ENCODE measurements at regions not wholly inside any gene's neighbourhood (a gene's known extent, or its start where the extent isn't known, plus 50 kb on each side); places are given as distances from the start of the nearest gene placed in this dataset.
"Not testable (repeated sequence)": the region's sequence is repeated elsewhere in the genome, so short reads cannot be mapped to it uniquely, and the experiment has no call there.

DNA sequence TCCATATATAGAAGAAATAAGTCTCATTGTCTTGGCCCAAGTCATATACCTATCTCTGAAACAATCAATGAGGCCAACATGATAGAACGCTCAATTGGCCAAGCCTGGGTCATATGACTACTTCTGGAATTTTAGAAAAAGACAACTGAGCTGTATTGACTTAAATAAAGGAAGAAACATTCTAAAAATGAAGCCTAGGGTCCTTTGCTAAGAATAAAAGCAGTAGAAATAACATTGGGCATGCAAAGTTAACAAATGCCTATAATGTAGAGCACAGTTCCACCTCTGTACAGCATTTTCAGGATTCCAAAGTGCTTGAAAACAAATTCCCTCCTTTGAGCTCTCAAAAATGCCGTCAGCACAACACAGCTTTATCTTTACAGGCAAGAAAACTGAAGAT is 391.8 kb downstream of the PRELID2 start:
- TF ChIP-seq, protein P1, sequence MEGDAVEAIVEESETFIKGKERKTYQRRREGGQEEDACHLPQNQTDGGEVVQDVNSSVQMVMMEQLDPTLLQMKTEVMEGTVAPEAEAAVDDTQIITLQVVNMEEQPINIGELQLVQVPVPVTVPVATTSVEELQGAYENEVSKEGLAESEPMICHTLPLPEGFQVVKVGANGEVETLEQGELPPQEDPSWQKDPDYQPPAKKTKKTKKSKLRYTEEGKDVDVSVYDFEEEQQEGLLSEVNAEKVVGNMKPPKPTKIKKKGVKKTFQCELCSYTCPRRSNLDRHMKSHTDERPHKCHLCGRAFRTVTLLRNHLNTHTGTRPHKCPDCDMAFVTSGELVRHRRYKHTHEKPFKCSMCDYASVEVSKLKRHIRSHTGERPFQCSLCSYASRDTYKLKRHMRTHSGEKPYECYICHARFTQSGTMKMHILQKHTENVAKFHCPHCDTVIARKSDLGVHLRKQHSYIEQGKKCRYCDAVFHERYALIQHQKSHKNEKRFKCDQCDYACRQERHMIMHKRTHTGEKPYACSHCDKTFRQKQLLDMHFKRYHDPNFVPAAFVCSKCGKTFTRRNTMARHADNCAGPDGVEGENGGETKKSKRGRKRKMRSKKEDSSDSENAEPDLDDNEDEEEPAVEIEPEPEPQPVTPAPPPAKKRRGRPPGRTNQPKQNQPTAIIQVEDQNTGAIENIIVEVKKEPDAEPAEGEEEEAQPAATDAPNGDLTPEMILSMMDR (IDR thresholded peaks at IDR 0.05) = no peak
- Mint-ChIP-seq H3K27me3 (ENCODE audit: unreplicated experiment) (no peaks in the 10 kb centered on the region), H3K36me3 (ENCODE audit: unreplicated experiment) (no peaks in the 10 kb centered on the region), H3K27ac (ENCODE audit: unreplicated experiment) (no peak overlapping the region), H3K9me3 (ENCODE audit: unreplicated experiment) (peaks cover under 1% of the 10 kb centered on the region), H3K4me3 (ENCODE audit: unreplicated experiment) (no peak overlapping the region), H3K4me1 (ENCODE audit: unreplicated experiment) (no peaks in the 10 kb centered on the region)
- DNase-seq (ENCODE audit: extremely low spot score, unreplicated experiment) = no peak

DNA sequence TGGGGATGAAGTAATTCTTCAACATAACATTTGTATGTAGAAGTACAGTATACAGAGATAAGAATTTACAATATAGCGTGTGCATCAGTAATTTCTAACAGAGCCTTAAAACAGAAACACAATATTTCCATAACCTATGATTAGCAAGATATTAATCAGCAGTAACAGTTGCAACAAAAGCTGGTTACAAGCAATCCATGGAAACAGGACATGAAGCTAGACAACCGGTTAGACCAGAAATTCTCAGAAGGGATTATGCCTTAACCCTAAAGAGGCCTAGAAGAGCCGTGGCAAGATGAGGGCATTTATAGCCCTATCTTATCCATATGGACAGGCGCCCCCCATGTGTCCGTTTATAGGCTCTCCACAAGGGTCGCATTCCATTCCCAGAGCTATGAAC is 392.5 kb downstream of the PRELID2 start:
- not testable (repeated sequence) for H3K9me3 Mint-ChIP-seq (ENCODE audit: unreplicated experiment); H3K27me3 Mint-ChIP-seq (ENCODE audit: unreplicated experiment); H3K36me3 Mint-ChIP-seq (ENCODE audit: unreplicated experiment); H3K4me1 Mint-ChIP-seq (ENCODE audit: unreplicated experiment); H3K27ac Mint-ChIP-seq (ENCODE audit: unreplicated experiment); DNase-seq (ENCODE audit: extremely low spot score, unreplicated experiment); H3K4me3 Mint-ChIP-seq (ENCODE audit: unreplicated experiment)

DNA sequence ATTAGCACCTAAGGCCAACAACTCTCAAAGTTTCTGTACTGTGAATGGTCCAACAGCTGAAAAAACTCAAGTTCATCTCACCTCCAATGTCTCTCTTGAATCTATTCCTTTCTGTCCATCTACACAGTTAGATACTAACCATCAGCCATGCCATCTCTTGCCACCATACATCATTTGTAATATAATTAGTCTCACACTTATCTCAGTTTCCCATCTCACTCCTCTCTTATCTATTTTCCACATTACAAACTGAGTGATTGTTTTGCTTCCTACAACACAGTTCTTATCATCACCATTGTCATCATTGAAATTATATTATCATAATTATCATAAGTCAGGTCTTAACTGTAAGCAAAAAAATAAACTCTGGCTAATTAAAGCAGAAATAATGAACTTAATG is 393.9 kb downstream of the PRELID2 start:
- no peak overlapping the region for H3K4me3 Mint-ChIP-seq (ENCODE audit: unreplicated experiment)
- no peak for DNase-seq (ENCODE audit: extremely low spot score, unreplicated experiment)
- TF ChIP-seq, protein P1 (IDR thresholded peaks at IDR 0.05) = no peak
- no peaks in the 10 kb centered on the region for H3K36me3 Mint-ChIP-seq (ENCODE audit: unreplicated experiment)
- H3K27me3 Mint-ChIP-seq (ENCODE audit: unreplicated experiment) = no peaks in the 10 kb centered on the region
- H3K9me3 Mint-ChIP-seq (ENCODE audit: unreplicated experiment) = no peaks in the 10 kb centered on the region
- H3K4me1 Mint-ChIP-seq (ENCODE audit: unreplicated experiment) = no peaks in the 10 kb centered on the region
- H3K27ac Mint-ChIP-seq (ENCODE audit: unreplicated experiment) = no peak overlapping the region

DNA sequence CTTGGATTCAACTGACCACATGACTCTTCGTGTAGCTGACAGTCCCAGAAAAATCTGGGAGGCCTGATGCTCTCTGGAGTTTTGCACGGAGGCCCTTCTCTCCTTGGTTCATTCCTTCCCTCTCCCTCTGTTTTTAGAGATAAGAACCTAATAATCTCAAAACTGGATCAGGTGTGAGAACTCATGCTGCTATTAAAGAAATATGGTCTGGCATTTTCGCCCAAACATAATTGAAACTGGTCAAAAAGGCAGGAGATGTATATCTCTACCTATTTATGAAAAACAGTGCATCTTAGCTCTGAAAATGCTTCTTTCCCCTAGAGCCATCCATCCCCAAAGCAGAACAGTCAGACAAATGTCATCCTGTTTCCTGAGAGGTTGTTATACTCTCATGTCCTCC is 397.5 kb downstream of the PRELID2 start:
- Mint-ChIP-seq H3K4me1 (ENCODE audit: unreplicated experiment) (no peaks in the 10 kb centered on the region), H3K27me3 (ENCODE audit: unreplicated experiment) (no peaks in the 10 kb centered on the region), H3K36me3 (ENCODE audit: unreplicated experiment) (no peaks in the 10 kb centered on the region), H3K4me3 (ENCODE audit: unreplicated experiment) (no peak overlapping the region), H3K9me3 (ENCODE audit: unreplicated experiment) (no peaks in the 10 kb centered on the region), H3K27ac (ENCODE audit: unreplicated experiment) (no peak overlapping the region)
- TF ChIP-seq, protein P1 (IDR thresholded peaks at IDR 0.05) = no peak
- no peak for DNase-seq (ENCODE audit: extremely low spot score, unreplicated experiment)

DNA sequence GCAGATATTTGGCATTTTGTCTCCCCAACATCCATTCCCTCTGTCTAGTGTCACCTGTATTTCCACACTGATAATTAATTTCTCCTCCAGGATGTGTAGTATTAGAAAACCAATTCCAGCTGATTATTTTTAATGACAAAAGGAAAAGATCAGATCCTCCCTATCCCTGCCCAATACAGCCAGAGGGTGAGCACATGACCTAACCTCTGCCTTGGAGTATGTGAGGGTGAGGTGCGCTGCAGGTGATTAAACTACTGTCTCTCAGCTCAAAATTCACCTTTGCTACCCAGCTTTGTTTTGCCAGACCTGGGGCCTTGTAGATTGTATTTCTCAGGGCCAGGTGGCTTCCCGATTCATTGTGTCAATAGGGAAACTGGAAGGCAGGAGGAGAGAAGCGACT is 402.1 kb downstream of the PRELID2 start:
- H3K27ac Mint-ChIP-seq (ENCODE audit: unreplicated experiment) = no peak overlapping the region
- no peaks in the 10 kb centered on the region for H3K27me3 Mint-ChIP-seq (ENCODE audit: unreplicated experiment)
- no peaks in the 10 kb centered on the region for H3K36me3 Mint-ChIP-seq (ENCODE audit: unreplicated experiment)
- TF ChIP-seq, protein P1 (IDR thresholded peaks at IDR 0.05) = no peak
- no peaks in the 10 kb centered on the region for H3K9me3 Mint-ChIP-seq (ENCODE audit: unreplicated experiment)
- DNase-seq (ENCODE audit: extremely low spot score, unreplicated experiment) = no peak
- no peaks in the 10 kb centered on the region for H3K4me1 Mint-ChIP-seq (ENCODE audit: unreplicated experiment)
- H3K4me3 Mint-ChIP-seq (ENCODE audit: unreplicated experiment) = no peak overlapping the region

DNA sequence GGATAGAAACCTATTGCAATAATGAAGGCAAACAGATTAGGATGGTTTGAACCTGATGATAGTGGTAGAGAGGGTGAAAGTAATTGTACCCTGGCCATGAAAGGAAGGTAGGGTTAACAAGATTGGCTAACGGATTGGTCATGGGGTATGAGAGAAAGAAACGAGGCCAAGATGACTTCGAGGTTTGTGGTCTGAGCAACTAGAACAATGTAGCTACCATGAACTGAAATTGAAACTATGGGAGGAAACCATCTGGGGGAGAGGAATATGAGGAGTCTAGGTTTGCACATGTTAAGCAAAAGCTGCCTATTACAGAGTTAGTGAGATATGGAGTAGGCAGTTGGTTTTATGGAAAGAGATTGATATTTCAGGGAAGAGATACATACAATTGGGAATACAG is 406.0 kb downstream of the PRELID2 start:
- Mint-ChIP-seq H3K9me3 (ENCODE audit: unreplicated experiment) (peaks cover 6% of the 10 kb centered on the region), H3K36me3 (ENCODE audit: unreplicated experiment) (no peaks in the 10 kb centered on the region), H3K4me3 (ENCODE audit: unreplicated experiment) (no peak overlapping the region), H3K4me1 (ENCODE audit: unreplicated experiment) (no peaks in the 10 kb centered on the region), H3K27me3 (ENCODE audit: unreplicated experiment) (no peaks in the 10 kb centered on the region), H3K27ac (ENCODE audit: unreplicated experiment) (no peak overlapping the region)
- DNase-seq (ENCODE audit: extremely low spot score, unreplicated experiment) = no peak
- TF ChIP-seq, protein P1 (IDR thresholded peaks at IDR 0.05) = no peak
